SK-N-SH (cell line): ENCODE measurements at regions not wholly inside any gene's neighbourhood (a gene's known extent, or its start where the extent isn't known, plus 50 kb on each side); places are given as distances from the start of the nearest gene placed in this dataset.

Experiments
- CTCF ChIA-PET: fragments of 300-600, 350-600 bp; formaldehyde crosslinking; extraction: SDS; loops from one replicate; lab custom pipeline; 2021; lab: Yijun Ruan, JAX
- POLR2A ChIA-PET: fragments of 350-600 bp; sonication (Branson Sonifier 250); formaldehyde crosslinking; extraction: SDS; loops from one replicate; lab custom pipeline; 2020; ENCODE audit warnings: antibody characterized with exemption, inconsistent platforms; lab: Yijun Ruan, JAX
- DNase-seq: peaks from one replicate; pipeline ENCODE4 v3.0.0; 2012
- H2AFZ ChIP-seq: fragments of 200-600 bp; sonication (generic); 2 replicates; pipeline ENCODE4 v1.8.1; 2016; ENCODE audit warnings: antibody characterized with exemption, mild to moderate bottlenecking, low read depth
- H3F3A ChIP-seq: fragments of 200-600 bp; sonication (generic); replicated peaks from 2 replicates; pipeline ENCODE3; 2016; ENCODE audit warnings: antibody characterized with exemption, mild to moderate bottlenecking; ENCODE audit not compliant: insufficient read depth
- H3K27ac ChIP-seq, 2 experiments: fragments of 200-500 bp in 1 of 2; fragments of 200-600 bp in 1 of 2; sonication (Bioruptor generic) in 1 of 2; sonication (generic), shearing (Covaris generic) in 1 of 2; 2 replicates each; pipeline versions ENCODE4 v1.5.1 to v1.6.1; 2014 to 2016; ENCODE audit warnings: low read depth in 2 of 2, inconsistent platforms in 1 of 2, low read length in 1 of 2, mild to moderate bottlenecking in 1 of 2, mixed read lengths in 1 of 2
- H3K27me3 ChIP-seq: fragments of 200-600 bp; sonication (generic), shearing (Covaris generic); 2 replicates; pipeline ENCODE4 v1.6.1; 2016; ENCODE audit warnings: mixed run types; ENCODE audit not compliant: insufficient read depth
- H3K36me3 ChIP-seq, 2 experiments: fragments of 200-500 bp in 1 of 2; fragments of 200-600 bp in 1 of 2; sonication (Bioruptor generic) in 1 of 2; sonication (generic) in 1 of 2; replicated peaks in 1 of 2; 2 replicates each; pipeline versions ENCODE3 to v1.5.1; 2014 to 2016; ENCODE audit warnings: low read length in 1 of 2, mild to moderate bottlenecking in 1 of 2; ENCODE audit not compliant: insufficient read depth in 2 of 2, control insufficient read depth in 1 of 2
- H3K4me1 ChIP-seq, 2 experiments: fragments of 200-500 bp in 1 of 2; fragments of 200-600 bp in 1 of 2; sonication (Bioruptor generic) in 1 of 2; sonication (generic), shearing (Covaris generic) in 1 of 2; 2 replicates each; pipeline versions ENCODE4 v1.5.1 to v1.6.1; 2014 to 2016; ENCODE audit warnings: low read depth in 1 of 2, low read length in 1 of 2, mixed run types in 1 of 2; ENCODE audit not compliant: insufficient read depth in 2 of 2, control insufficient read depth in 1 of 2
- H3K4me2 ChIP-seq: fragments of 200-600 bp; sonication (generic), shearing (Covaris generic); 2 replicates; pipeline ENCODE4 v1.6.1; 2017; ENCODE audit warnings: mixed run types
- H3K4me3 ChIP-seq, 2 experiments: fragments of 200-500 bp in 1 of 2; fragments of 200-600 bp in 1 of 2; sonication (Bioruptor generic) in 1 of 2; sonication (generic), shearing (Covaris generic) in 1 of 2; 2 replicates each; pipeline versions ENCODE4 v1.5.1 to v1.8.1; 2014 to 2016; ENCODE audit warnings: low read depth in 2 of 2, inconsistent platforms in 1 of 2, low read length in 1 of 2, mild to moderate bottlenecking in 1 of 2, mixed read lengths in 1 of 2, moderate library complexity in 1 of 2
- H3K79me2 ChIP-seq: fragments of 200-600 bp; sonication (generic); 2 replicates; pipeline ENCODE4 v1.8.1; 2017; ENCODE audit warnings: mild to moderate bottlenecking; ENCODE audit not compliant: insufficient read depth
- H3K9ac ChIP-seq: fragments of 200-600 bp; sonication (generic); 2 replicates; pipeline ENCODE4 v1.6.1; 2017; ENCODE audit warnings: mixed run types
- H3K9me2 ChIP-seq: fragments of 200-600 bp; sonication (generic); 2 replicates; pipeline ENCODE4 v1.6.1; 2017; ENCODE audit warnings: mixed run types
- H3K9me3 ChIP-seq: fragments of 200-600 bp; sonication (generic); 2 replicates; pipeline ENCODE4 v1.6.1; 2017; ENCODE audit warnings: mixed run types, mild to moderate bottlenecking, moderate library complexity
- H4K20me1 ChIP-seq: fragments of 200-600 bp; sonication (generic); 2 replicates; pipeline ENCODE4 v1.6.1; 2017; ENCODE audit warnings: mild to moderate bottlenecking, mixed run types; ENCODE audit not compliant: insufficient read depth
- EZH2phosphoT487 ChIP-seq: fragments of 200-600 bp; sonication (generic); IDR thresholded peaks from 2 replicates; pipeline ENCODE4 v1.6.1; 2017; ENCODE audit warnings: low read depth, mixed run types, mild to moderate bottlenecking, antibody characterized with exemption, moderate library complexity, borderline replicate concordance
- FOSL2 ChIP-seq: IDR thresholded peaks from 2 replicates; pipeline ENCODE4 v1.4.0; 2012; ENCODE audit warnings: low read depth, mild to moderate bottlenecking, moderate library complexity, borderline replicate concordance
- FOXJ3 ChIP-seq: sonication (generic); formaldehyde crosslinking; IDR thresholded peaks from 2 replicates; pipeline ENCODE4 v1.5.1; 2020; ENCODE audit warnings: mild to moderate bottlenecking, missing genetic modification reagents
- GATA2 ChIP-seq: sonication (generic); formaldehyde crosslinking; IDR thresholded peaks from 2 replicates; pipeline ENCODE4 v1.5.0; 2020; ENCODE audit warnings: mild to moderate bottlenecking, missing genetic modification reagents
- IRF3 ChIP-seq: fragments of 150-350 bp; IDR thresholded peaks from 2 replicates; pipeline ENCODE4 v1.6.1; 2016; ENCODE audit warnings: mild to moderate bottlenecking, low read depth, low read length
- MAX ChIP-seq: IDR thresholded peaks from 2 replicates; pipeline ENCODE4 v1.4.0; 2012; ENCODE audit warnings: low read depth
- MEF2A ChIP-seq: IDR thresholded peaks from 2 replicates; pipeline ENCODE4 v1.4.0; 2012; ENCODE audit warnings: low read depth, borderline replicate concordance
- POLR2AphosphoS5 ChIP-seq: IDR thresholded peaks from 2 replicates; pipeline ENCODE4 v1.6.1; 2012; ENCODE audit warnings: low read depth, low read length
- RCOR1 ChIP-seq: fragments of 150-350 bp; IDR thresholded peaks from 2 replicates; pipeline ENCODE4 v1.6.1; 2017; ENCODE audit warnings: antibody characterized with exemption, low read length
- RFX5 ChIP-seq: IDR thresholded peaks from 2 replicates; pipeline ENCODE4 v1.6.1; 2012; ENCODE audit warnings: mild to moderate bottlenecking, improper control_type of control experiment, low read length
- RXRA ChIP-seq: IDR thresholded peaks from 2 replicates; pipeline ENCODE4 v1.4.0; 2012; ENCODE audit warnings: low read depth, mild to moderate bottlenecking, borderline replicate concordance
- TAF1 ChIP-seq: IDR thresholded peaks from 2 replicates; pipeline ENCODE4 v1.6.1; 2012; ENCODE audit warnings: low read depth, mild to moderate bottlenecking, low read length, moderate library complexity, borderline replicate concordance
- TCF12 ChIP-seq: IDR thresholded peaks from 2 replicates; pipeline ENCODE4 v1.4.0; 2012
- USF1 ChIP-seq: IDR thresholded peaks from 2 replicates; pipeline ENCODE4 v1.4.0; 2012; ENCODE audit warnings: low read depth, borderline replicate concordance
- USF2 ChIP-seq: fragments of 150-350 bp; IDR thresholded peaks from 2 replicates; pipeline ENCODE4 v1.6.1; 2017; ENCODE audit warnings: antibody characterized with exemption, low read length, low read depth, borderline replicate concordance
- WGBS: methylation state at CpG from one replicate; pipeline ENCODE4 v1.1.6; 2017; ENCODE audit warnings: low lambda C conversion rate; 5-methylcytosine and 5-hydroxymethylcytosine counted together
- TF ChIP-seq, protein P1 (sequence below): fragments of 200-600 bp; sonication (generic); IDR thresholded peaks from 2 replicates; pipeline ENCODE4 v1.6.1; 2017; ENCODE audit warnings: antibody characterized with exemption, mild to moderate bottlenecking, moderate library complexity

GRCh38 chr10:111246136-111246535 lies 169.3 kb downstream of the ADRA2A start:
- Histone ChIP-seq H3K79me2 (no peaks in the 10 kb centered on the region), H3K4me1 (peaks cover 0 to 3% of the 10 kb centered on the region in 2 experiments; a peak in 1 of 4 replicates), H3K9me2 (no peaks in the 10 kb centered on the region), H3K27me3 (no peaks in the 10 kb centered on the region), H3K36me3 (no peaks in the 10 kb centered on the region)
- no peak for DNase-seq
- WGBS, result 35% methylated on average over 7 of the region's 7 CpGs
- no peak for TF ChIP-seq RFX5
- no peak for TF ChIP-seq MEF2A
- no peak for TF ChIP-seq USF2
- no peak for TF ChIP-seq FOSL2
- TF ChIP-seq, protein P1, sequence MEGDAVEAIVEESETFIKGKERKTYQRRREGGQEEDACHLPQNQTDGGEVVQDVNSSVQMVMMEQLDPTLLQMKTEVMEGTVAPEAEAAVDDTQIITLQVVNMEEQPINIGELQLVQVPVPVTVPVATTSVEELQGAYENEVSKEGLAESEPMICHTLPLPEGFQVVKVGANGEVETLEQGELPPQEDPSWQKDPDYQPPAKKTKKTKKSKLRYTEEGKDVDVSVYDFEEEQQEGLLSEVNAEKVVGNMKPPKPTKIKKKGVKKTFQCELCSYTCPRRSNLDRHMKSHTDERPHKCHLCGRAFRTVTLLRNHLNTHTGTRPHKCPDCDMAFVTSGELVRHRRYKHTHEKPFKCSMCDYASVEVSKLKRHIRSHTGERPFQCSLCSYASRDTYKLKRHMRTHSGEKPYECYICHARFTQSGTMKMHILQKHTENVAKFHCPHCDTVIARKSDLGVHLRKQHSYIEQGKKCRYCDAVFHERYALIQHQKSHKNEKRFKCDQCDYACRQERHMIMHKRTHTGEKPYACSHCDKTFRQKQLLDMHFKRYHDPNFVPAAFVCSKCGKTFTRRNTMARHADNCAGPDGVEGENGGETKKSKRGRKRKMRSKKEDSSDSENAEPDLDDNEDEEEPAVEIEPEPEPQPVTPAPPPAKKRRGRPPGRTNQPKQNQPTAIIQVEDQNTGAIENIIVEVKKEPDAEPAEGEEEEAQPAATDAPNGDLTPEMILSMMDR, result no peak
- no peak for TF ChIP-seq POLR2AphosphoS5
- TF ChIP-seq GATA2, result no peak
- TF ChIP-seq FOXJ3, result no peak
- TF ChIP-seq, all 33 proteins: peak for 0
- CTCF ChIA-PET, result interaction anchor here (0.6 to 1.2 kb wide), 4 partner anchors 24 to 170 kb away, joined by 3 read pairs; no protein-coding TSS in a partner anchor
- no peaks in the 10 kb centered on the region; the same call in 1 of the 2 replicates for H3K9me3 ChIP-seq
- H3F3A ChIP-seq, result peaks cover 2% of the 10 kb centered on the region
- H2AFZ ChIP-seq, result no peak overlapping the region
- no peak overlapping the region for H3K4me3 ChIP-seq
- H4K20me1 ChIP-seq, result no peaks in the 10 kb centered on the region
- H3K27ac ChIP-seq, result no peak overlapping the region
- POLR2A ChIA-PET, result no interaction called here
- no peak overlapping the region for H3K9ac ChIP-seq
- H3K4me2 ChIP-seq, result no peak overlapping the region

GRCh38 chr10:111246814-111247452 lies 170.1 kb downstream of the ADRA2A start:
- Histone ChIP-seq H3F3A (peaks cover 2% of the 10 kb centered on the region), H2AFZ (no peak overlapping the region), H3K79me2 (no peaks in the 10 kb centered on the region), H3K36me3 (no peaks in the 10 kb centered on the region), H3K9ac (no peak overlapping the region), H4K20me1 (no peaks in the 10 kb centered on the region), H3K27ac (no peak overlapping the region), H3K9me2 (no peaks in the 10 kb centered on the region), H3K4me3 (no peak overlapping the region), H3K27me3 (no peaks in the 10 kb centered on the region), H3K4me2 (no peak overlapping the region), H3K9me3 (no peaks in the 10 kb centered on the region; the same call in 1 of the 2 replicates), H3K4me1 (peaks cover 0 to 3% of the 10 kb centered on the region in 2 experiments; a peak in 1 of 4 replicates)
- WGBS, result 35% methylated on average over 6 of the region's 6 CpGs
- TF ChIP-seq FOXJ3 (no peak), RCOR1 (no peak), TAF1 (no peak), RXRA (no peak), IRF3 (no peak), TCF12 (no peak), EZH2phosphoT487 (no peak), MAX (no peak), USF1 (no peak)
- ChIA-PET CTCF (interaction anchor here (1.2 kb wide), 1 partner anchor 171 kb away, joined by 3 read pairs; no protein-coding TSS in a partner anchor), POLR2A (no interaction called here)
- no peak for DNase-seq
